GM23248 (cell line): ENCODE measurements at regions not wholly inside any gene's neighbourhood (a gene's known extent, or its start where the extent isn't known, plus 50 kb on each side); places are given as distances from the start of the nearest gene placed in this dataset.

Source experiments
- DNase-seq: peaks from one replicate; pipeline ENCODE4 v3.0.0-alpha.2; 2015
- H2AFZ ChIP-seq: fragments of 200-600 bp; sonication (generic); 2 replicates; pipeline ENCODE4 v1.6.1; 2016; ENCODE audit warnings: antibody characterized with exemption
- H3F3A ChIP-seq: fragments of 200-600 bp; sonication (generic); 2 replicates; pipeline ENCODE4 v1.6.1; 2016; ENCODE audit warnings: mild to moderate bottlenecking, antibody characterized with exemption, mixed run types; ENCODE audit not compliant: insufficient read depth
- H3K27ac ChIP-seq: fragments of 200-600 bp; sonication (generic); 2 replicates; pipeline ENCODE4 v1.5.1; 2016; ENCODE audit warnings: mild to moderate bottlenecking
- H3K27me3 ChIP-seq: fragments of 200-600 bp; sonication (generic); replicated peaks from 2 replicates; pipeline ENCODE4 v1.6.1; 2016; ENCODE audit warnings: mild to moderate bottlenecking; ENCODE audit not compliant: insufficient read depth
- H3K36me3 ChIP-seq: fragments of 200-600 bp; sonication (generic); 2 replicates; pipeline ENCODE4 v1.6.1; 2016; ENCODE audit warnings: low read depth, mild to moderate bottlenecking
- H3K4me1 ChIP-seq: fragments of 200-600 bp; sonication (generic); 2 replicates; pipeline ENCODE4 v1.6.1; 2016; ENCODE audit warnings: mild to moderate bottlenecking; ENCODE audit not compliant: insufficient read depth
- H3K4me2 ChIP-seq: fragments of 200-600 bp; sonication (generic); one replicate; pipeline ENCODE4 v1.6.1; 2016; ENCODE audit warnings: mild to moderate bottlenecking; ENCODE audit not compliant: unreplicated experiment
- H3K4me3 ChIP-seq: fragments of 200-600 bp; sonication (generic); 2 replicates; pipeline ENCODE4 v1.5.1; 2016; ENCODE audit warnings: mild to moderate bottlenecking
- H3K79me2 ChIP-seq: fragments of 200-600 bp; sonication (generic); 2 replicates; pipeline ENCODE4 v1.6.1; 2016; ENCODE audit warnings: mild to moderate bottlenecking; ENCODE audit not compliant: insufficient read depth
- H3K9ac ChIP-seq: fragments of 200-600 bp; sonication (generic); 2 replicates; pipeline ENCODE4 v1.6.1; 2016; ENCODE audit warnings: mild to moderate bottlenecking
- H3K9me2 ChIP-seq: fragments of 200-600 bp; sonication (generic); 2 replicates; pipeline ENCODE4 v1.6.1; 2016; ENCODE audit warnings: mixed run types, mild to moderate bottlenecking, moderate library complexity; ENCODE audit not compliant: insufficient read depth
- H3K9me3 ChIP-seq: fragments of 200-600 bp; sonication (generic); one replicate; pipeline ENCODE4 v1.6.1; 2017; ENCODE audit warnings: low read depth
- H4K20me1 ChIP-seq: fragments of 200-600 bp; sonication (generic); 2 replicates; pipeline ENCODE4 v1.6.0; 2016; ENCODE audit not compliant: insufficient read depth
- EZH2 ChIP-seq: fragments of 200-600 bp; sonication (generic); IDR thresholded peaks from 2 replicates; pipeline ENCODE4 v1.6.1; 2018; ENCODE audit warnings: antibody characterized with exemption, mild to moderate bottlenecking; ENCODE audit not compliant: insufficient read depth, poor library complexity, severe bottlenecking
- EZH2phosphoT487 ChIP-seq: fragments of 200-600 bp; sonication (generic); IDR thresholded peaks from 2 replicates; pipeline ENCODE4 v1.6.1; 2018; ENCODE audit warnings: antibody characterized with exemption, moderate library complexity, mild to moderate bottlenecking, low read depth; ENCODE audit not compliant: insufficient read depth
- WGBS, 2 experiments: methylation state at CpG; one replicate each; pipeline ENCODE4 v1.1.6; 2015 to 2017; ENCODE audit warnings: low lambda C conversion rate in 2 of 2, low coverage in 1 of 2; ENCODE audit errors: missing lambda C conversion rate in 2 of 2; 5-methylcytosine and 5-hydroxymethylcytosine counted together
- in situ Hi-C: fragments of 300-500 bp; cut with MboI; formaldehyde crosslinking; loops from 2 replicates; pipeline ENCODE4 v1.15.0; 2020

GRCh38 chr2:12201369-12201768 lies 454.9 kb downstream of the LPIN1 start:
- WGBS, 2 experiments = 79 to 80% methylated on average over 6 of the region's 6 CpGs
- no peak for TF ChIP-seq EZH2
- TF ChIP-seq EZH2phosphoT487 = no peak
- in situ Hi-C loops = no loop called here

GRCh38 chr2:12202313-12203075 lies 456.1 kb downstream of the LPIN1 start:
- Histone ChIP-seq H3K4me3 (peak overlapping the region; percentile 0; the same call in 1 of the 2 replicates), H3K9ac (no peak overlapping the region), H3K9me2 (no peaks in the 10 kb centered on the region), H3K27ac (no peak overlapping the region), H3K36me3 (no peaks in the 10 kb centered on the region), H3K4me1 (0 out of 2 replicates have a peak, but pooled peaks cover 8% of the 10 kb centered on the region), H2AFZ (0 out of 2 replicates have a peak overlapping the region, but pooled peaks have one; percentile 16), H3K79me2 (no peaks in the 10 kb centered on the region), H3K27me3 (no peaks in the 10 kb centered on the region; the same call in 1 of the 2 replicates), H3F3A (no peaks in the 10 kb centered on the region), H4K20me1 (no peaks in the 10 kb centered on the region), H3K4me2 (no peak overlapping the region), H3K9me3 (no peaks in the 10 kb centered on the region)
- 76 to 79% methylated on average over 12 of the region's 12 CpGs for WGBS, 2 experiments
- in situ Hi-C loops = no loop called here
- TF ChIP-seq EZH2 = no peak
- no peak for TF ChIP-seq EZH2phosphoT487
- DNase-seq = peak; percentile 34

More at GRCh38 chr2:12201369-12201768, 454.9 kb downstream of the LPIN1 start:
- no peak overlapping the region for H3K4me3 ChIP-seq
- H2AFZ ChIP-seq = no peak overlapping the region
- H4K20me1 ChIP-seq = no peaks in the 10 kb centered on the region
- no peaks in the 10 kb centered on the region for H3F3A ChIP-seq
- H3K36me3 ChIP-seq = no peaks in the 10 kb centered on the region
- no peaks in the 10 kb centered on the region for H3K9me3 ChIP-seq
- H3K9me2 ChIP-seq = no peaks in the 10 kb centered on the region
- H3K27me3 ChIP-seq = no peaks in the 10 kb centered on the region; the same call in 1 of the 2 replicates
- no peaks in the 10 kb centered on the region for H3K79me2 ChIP-seq
- no peak overlapping the region for H3K9ac ChIP-seq
- no peak overlapping the region for H3K27ac ChIP-seq
- DNase-seq = no peak
- 0 out of 2 replicates have a peak, but pooled peaks cover 8% of the 10 kb centered on the region for H3K4me1 ChIP-seq
- no peak overlapping the region for H3K4me2 ChIP-seq

GRCh38 chr2:12203528-12203927 lies 457.1 kb downstream of the LPIN1 start:
- Histone ChIP-seq H3K9ac (no peak overlapping the region), H3K4me3 (no peak overlapping the region), H3K4me2 (no peak overlapping the region), H2AFZ (no peak overlapping the region), H3K27ac (no peak overlapping the region), H3K36me3 (no peaks in the 10 kb centered on the region), H3K9me2 (no peaks in the 10 kb centered on the region), H3K79me2 (no peaks in the 10 kb centered on the region), H3K4me1 (0 out of 2 replicates have a peak, but pooled peaks cover 8% of the 10 kb centered on the region), H4K20me1 (no peaks in the 10 kb centered on the region), H3K9me3 (no peaks in the 10 kb centered on the region), H3F3A (no peaks in the 10 kb centered on the region), H3K27me3 (no peaks in the 10 kb centered on the region; the same call in 1 of the 2 replicates)
- WGBS, 2 experiments = 69 to 77% methylated on average over 2 of the region's 2 CpGs
- TF ChIP-seq EZH2 = no peak
- TF ChIP-seq EZH2phosphoT487 = no peak
- in situ Hi-C loops = no loop called here
- no peak for DNase-seq

- in situ Hi-C loops = no loop called here
Measured at GRCh38 chr2:12205086-12205485, 458.7 kb downstream of the LPIN1 start.

More at GRCh38 chr2:12205086-12205485, 458.7 kb downstream of the LPIN1 start:
- Histone ChIP-seq H3K9me2 (no peaks in the 10 kb centered on the region), H3K4me1 (0 out of 2 replicates have a peak, but pooled peaks cover 8% of the 10 kb centered on the region), H3K27ac (no peak overlapping the region), H3K4me3 (no peak overlapping the region), H4K20me1 (no peaks in the 10 kb centered on the region), H3K9ac (no peak overlapping the region), H3K9me3 (no peaks in the 10 kb centered on the region), H2AFZ (no peak overlapping the region), H3K27me3 (no peaks in the 10 kb centered on the region), H3K36me3 (no peaks in the 10 kb centered on the region), H3F3A (no peaks in the 10 kb centered on the region), H3K79me2 (no peaks in the 10 kb centered on the region), H3K4me2 (no peak overlapping the region)
- 53 to 60% methylated on average over 3 of the region's 3 CpGs for WGBS, 2 experiments
- no peak for DNase-seq
- TF ChIP-seq EZH2phosphoT487 (no peak), EZH2 (no peak)
